Stimulated activated CD4-positive, alpha-beta T cell treated with anti-CD3 and anti-CD28 coated beads, Interleukin-15, amount 100 ng/mL, for 1 hour (primary cell): ENCODE measurements at regions not wholly inside any gene's neighbourhood (a gene's known extent, or its start where the extent isn't known, plus 50 kb on each side); places are given as distances from the start of the nearest gene placed in this dataset.
"Not testable (repeated sequence)": the region's sequence is repeated elsewhere in the genome, so short reads cannot be mapped to it uniquely, and the experiment has no call there.

Experiments
- DNase-seq, 2 donors: peaks; one replicate each; pipeline ENCODE4 v3.0.0-alpha.2; 2020; ENCODE audit warnings: low read depth in 1 of 2, low spot score in 1 of 2

GRCh38 chr14:21802441-21802840, 128.8 kb upstream of the OR4E1 start:
- no peak for DNase-seq

GRCh38 chr14:21796916-21797315, 123.3 kb upstream of the OR4E1 start:
- no peak for DNase-seq

- DNase-seq: no peak
These were observed 121.8 kb upstream of the OR4E1 start for GRCh38 chr14:21795456-21795855.

DNA sequence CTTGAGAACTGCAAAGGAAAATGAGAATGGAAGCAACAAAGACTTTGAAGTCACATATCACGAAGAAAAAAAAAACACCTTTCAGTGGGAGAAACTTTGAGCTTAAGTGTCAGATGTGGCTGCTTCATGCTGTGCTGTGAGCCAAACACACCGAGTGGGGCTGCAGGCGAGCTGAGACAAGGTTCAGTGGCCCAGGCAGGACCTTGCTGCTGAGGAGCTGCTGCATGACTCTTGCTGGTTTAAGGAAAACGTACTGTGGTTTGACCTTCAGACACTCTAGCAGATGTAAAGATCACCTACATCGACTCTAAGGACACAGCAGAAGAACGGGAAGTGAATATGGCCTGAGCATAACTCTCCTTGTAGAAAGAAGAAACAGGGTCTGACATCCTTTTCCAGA, 118.1 kb upstream of the OR4E1 start:
- no peak for DNase-seq

- DNase-seq: not testable (repeated sequence)
These were observed 115.1 kb upstream of the OR4E1 start for GRCh38 chr14:21788687-21789086.

DNA sequence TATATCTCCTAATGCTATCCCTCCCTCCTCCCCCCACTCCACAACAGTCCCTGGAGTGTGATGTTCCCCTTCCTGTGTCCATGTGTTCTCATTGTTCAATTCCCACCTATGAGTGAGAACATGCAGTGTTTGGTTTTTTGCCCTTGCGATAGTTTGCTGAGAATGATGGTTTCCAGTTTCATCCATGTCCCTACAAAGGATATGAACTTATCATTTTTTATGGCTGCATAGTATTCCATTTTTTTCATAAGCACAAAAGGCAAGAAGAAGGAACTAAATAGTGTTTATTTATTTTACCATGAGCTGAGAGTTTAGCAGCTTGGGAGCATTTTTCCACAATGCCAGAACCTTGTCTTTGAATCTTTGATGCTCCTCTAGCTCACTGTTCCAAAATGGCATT, 113.6 kb upstream of the OR4E1 start:
- DNase-seq: not testable (repeated sequence)

DNA sequence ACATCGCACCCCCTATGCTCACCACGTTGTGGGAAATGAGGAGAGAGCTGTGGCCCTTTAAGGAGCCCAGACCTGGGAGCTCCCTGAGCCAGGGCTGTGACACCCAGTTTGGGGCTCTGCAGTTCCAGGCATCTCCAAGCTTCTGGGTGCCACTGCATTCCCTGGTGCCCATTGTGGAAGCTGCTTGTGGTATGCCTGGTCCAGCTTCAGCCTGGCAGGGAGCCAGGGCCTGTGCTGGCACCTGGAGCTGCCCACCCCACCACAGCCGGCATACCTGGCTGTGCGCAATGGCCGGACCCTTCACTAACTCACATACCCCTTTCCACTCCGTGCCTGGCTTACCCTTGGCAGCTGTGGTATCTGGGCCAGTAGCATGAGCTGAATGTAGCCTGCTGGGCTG, 107.9 kb upstream of the OR4E1 start:
- no peak for DNase-seq

- DNase-seq: no peak
These were observed 106.9 kb upstream of the OR4E1 start for GRCh38 chr14:21780429-21781084.

- DNase-seq: no peak
These were observed 98.1 kb upstream of the OR4E1 start for GRCh38 chr14:21771671-21772070.

- DNase-seq: no peak
These were observed 95.2 kb upstream of the OR4E1 start for GRCh38 chr14:21768875-21769257.

DNA sequence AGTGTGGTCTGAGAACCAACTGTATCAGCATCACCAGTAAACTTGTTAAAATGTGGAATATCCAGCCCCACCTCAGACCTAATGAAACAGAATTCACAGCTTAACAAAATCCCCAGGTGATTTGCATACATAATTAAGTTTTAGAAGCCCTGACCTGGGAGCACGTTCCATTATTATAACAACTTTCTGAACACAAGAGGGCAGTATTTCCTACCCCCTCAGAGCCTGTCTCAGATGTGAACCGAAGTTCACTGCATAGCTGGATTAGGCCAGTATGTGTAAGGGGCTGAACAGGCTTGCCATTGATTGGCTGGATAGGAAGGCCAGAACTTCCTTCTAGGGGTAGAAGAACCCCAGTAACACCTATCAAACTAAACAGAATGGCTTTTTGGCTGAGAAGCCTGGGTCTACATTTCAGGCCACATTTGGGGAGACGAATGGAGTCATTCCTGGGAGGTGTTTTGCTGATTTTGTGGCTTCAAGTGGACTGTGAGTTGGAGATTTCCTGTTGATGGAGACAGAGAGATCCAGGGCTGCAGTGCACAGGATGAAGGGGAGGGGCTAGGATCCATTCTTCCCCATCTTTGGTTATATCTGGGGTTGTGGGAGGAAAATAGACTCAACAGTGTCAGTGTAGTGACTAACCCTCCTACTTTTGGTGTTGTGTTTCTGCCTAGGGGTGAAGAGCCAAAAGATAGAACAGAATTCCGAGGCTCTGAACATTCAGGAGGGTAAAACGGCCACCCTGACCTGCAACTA, 94.7 kb upstream of the OR4E1 start:
- DNase-seq: no peak

GRCh38 chr14:21760360-21760759, 86.7 kb upstream of the OR4E1 start:
- DNase-seq: not testable (repeated sequence)

DNA sequence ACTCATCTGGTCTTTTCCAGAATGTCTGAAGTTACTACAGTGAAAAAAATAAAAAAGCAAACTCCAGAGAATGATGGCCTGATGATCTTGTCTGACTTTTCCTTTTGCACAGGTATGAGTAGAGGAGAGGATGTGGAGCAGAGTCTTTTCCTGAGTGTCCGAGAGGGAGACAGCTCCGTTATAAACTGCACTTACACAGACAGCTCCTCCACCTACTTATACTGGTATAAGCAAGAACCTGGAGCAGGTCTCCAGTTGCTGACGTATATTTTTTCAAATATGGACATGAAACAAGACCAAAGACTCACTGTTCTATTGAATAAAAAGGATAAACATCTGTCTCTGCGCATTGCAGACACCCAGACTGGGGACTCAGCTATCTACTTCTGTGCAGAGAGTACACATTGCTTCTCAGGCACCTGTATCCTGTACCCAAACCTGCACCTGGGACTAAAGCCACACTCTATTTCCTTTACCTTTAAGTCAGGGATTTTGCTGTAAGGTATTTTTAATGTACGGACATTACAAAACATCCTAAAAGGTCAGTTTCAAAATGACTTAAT, 75.8 kb upstream of the OR4E1 start:
- DNase-seq: no peak

DNA sequence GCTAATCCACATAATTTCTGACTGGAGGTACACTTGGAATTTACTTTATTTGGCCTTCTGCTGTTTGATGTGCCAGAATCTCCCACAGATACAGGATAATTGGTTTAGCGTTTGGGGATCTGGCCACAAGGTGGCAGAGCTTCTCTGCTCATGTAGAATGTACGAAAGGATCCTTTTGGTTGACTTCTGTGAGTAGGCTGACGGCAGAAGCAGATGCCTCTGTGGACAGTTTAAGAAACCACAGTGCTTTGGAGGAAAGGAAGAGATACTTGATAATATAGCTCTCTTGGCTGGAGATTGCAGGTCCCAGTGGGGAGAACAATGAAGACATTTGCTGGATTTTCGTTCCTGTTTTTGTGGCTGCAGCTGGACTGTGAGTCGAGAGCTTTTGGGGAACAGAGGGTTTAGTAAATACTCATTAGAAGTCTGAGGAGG, 75.3 kb upstream of the OR4E1 start:
- peak in 1 of 2 donors; percentile 11 for DNase-seq

DNA sequence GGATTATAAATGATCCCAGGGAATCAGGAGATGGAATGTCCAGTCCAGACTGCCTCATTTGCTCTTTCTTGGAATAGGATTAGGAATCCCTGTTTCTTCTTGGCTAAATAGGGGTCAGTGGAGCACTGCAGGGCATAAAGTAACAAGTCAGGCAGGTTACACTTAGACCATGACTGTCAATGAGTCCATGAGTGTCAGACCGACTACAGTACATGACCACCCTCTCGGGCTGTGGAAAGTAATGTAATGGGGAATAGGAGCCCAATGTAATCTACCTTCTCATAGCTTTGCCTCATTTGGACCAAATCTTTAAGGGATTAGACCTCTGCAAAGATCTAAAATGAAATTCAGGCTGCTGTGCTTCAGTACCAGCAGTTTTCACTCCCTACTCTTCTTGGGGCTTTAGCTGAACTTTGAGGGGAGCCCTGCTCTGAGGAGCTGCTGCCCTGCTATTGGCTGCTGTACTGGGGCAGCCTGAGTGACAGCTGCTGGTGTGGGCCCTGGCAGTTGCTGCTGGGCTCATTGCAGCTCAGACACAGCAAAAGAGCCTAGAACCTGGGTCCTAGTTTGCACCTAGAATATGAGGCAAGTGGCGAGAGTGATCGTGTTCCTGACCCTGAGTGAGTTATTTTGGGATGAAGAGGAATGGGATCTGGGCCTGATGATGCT, 62.2 kb upstream of the OR4E1 start:
- DNase-seq: no peak

DNA sequence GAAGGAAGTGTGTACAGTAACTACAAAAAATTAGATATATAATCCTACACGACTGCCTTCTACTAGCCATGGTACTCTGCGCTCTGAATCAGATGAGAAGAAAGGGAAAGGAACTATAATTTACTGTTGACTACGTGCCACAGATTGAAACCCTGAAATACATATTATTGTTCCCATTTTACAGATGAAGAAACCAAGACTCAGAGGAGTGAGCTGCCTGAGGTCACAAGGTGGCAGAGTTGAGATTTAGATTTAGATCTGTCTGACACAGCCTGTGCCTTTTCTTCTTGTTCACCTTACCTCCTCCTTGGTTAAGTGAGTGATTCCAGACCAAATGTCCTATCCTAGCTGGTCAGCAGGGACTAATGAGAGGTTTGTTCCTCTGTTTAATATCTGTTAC, 61.6 kb upstream of the OR4E1 start:
- DNase-seq: no peak

GRCh38 chr14:21734457-21735074, 60.9 kb upstream of the OR4E1 start:
- DNase-seq: no peak

DNA sequence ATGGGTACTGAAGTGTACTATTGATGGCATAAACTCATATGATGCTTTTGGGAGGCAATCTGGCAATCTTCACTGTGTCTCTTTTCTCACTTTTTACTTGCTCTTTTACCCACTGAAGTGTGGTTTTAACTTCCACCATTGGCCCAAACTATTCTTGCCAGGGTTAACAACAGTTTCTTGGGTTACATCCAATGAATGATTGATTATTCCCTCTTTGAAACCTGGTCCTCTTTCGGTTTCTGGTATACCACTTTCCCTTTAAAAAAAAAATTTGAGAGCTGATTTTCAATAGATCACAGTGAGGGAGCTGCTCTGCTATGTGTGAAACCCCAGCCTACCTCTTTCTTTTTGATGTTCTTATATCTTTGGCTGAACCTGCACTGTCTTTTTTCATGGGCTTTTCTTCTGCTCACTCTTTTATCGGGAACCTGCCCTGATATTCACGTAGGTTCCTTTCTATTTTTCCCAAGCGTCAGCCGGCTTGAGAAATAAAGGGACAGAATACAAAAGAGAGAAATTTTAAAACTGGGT, 56.1 kb upstream of the OR4E1 start:
- DNase-seq: no peak

- no peak for DNase-seq
These were observed 51.6 kb upstream of the OR4E1 start for GRCh38 chr14:21725250-21725649.

GRCh38 chr14:21724090-21724973, 50.7 kb upstream of the OR4E1 start:
- no peak for DNase-seq
